OCI-LY1 (cell line): ENCODE measurements at regions not wholly inside any gene's neighbourhood (a gene's known extent, or its start where the extent isn't known, plus 50 kb on each side); places are given as distances from the start of the nearest gene placed in this dataset.

Experiments
- EZH2 ChIP-seq: fragments of 200-600 bp; sonication (generic), shearing (Covaris generic); IDR thresholded peaks from 2 replicates; pipeline ENCODE4 v1.8.0; 2017; ENCODE audit warnings: borderline replicate concordance, mixed run types, mild to moderate bottlenecking, antibody characterized with exemption, low read length, moderate library complexity, mixed read lengths
- TF ChIP-seq, protein P1 (sequence below): fragments of 200-600 bp; sonication (generic), shearing (Covaris generic); IDR thresholded peaks from 2 replicates; pipeline ENCODE4 v1.5.1; 2017; ENCODE audit warnings: mild to moderate bottlenecking, antibody characterized with exemption, low read length, moderate library complexity, mixed read lengths

DNA sequence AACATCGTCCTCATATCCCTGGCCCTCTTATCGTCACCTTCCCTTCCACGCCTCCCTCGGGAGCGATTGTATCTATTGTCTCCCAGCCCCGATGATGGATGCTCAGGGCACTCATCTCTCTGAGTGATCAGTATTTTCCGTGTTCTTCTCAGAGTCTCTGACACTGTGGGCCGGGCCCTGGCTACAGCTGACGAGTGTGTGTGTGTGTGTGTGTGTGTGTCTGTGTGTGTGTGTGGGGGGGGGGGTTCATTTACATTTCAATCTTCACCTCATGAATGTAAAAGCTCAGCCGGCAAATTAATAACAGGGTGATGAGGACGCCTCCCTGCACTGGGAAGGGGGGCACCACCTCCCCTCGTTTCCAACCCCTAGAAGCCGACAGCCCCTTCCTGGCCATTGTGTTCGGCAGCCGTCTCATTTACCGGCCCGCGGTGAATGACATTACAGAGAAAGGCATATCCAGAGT, 159.5 kb downstream of the SHOX start:
- TF ChIP-seq, protein P1, sequence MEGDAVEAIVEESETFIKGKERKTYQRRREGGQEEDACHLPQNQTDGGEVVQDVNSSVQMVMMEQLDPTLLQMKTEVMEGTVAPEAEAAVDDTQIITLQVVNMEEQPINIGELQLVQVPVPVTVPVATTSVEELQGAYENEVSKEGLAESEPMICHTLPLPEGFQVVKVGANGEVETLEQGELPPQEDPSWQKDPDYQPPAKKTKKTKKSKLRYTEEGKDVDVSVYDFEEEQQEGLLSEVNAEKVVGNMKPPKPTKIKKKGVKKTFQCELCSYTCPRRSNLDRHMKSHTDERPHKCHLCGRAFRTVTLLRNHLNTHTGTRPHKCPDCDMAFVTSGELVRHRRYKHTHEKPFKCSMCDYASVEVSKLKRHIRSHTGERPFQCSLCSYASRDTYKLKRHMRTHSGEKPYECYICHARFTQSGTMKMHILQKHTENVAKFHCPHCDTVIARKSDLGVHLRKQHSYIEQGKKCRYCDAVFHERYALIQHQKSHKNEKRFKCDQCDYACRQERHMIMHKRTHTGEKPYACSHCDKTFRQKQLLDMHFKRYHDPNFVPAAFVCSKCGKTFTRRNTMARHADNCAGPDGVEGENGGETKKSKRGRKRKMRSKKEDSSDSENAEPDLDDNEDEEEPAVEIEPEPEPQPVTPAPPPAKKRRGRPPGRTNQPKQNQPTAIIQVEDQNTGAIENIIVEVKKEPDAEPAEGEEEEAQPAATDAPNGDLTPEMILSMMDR: no peak
- no peak for TF ChIP-seq EZH2
